Panc1 (cell line): ENCODE measurements at regions not wholly inside any gene's neighbourhood (a gene's known extent, or its start where the extent isn't known, plus 50 kb on each side); places are given as distances from the start of the nearest gene placed in this dataset.

Experiments
- CTCF ChIP-seq: fragments of 450-650 bp; IDR thresholded peaks from 2 replicates; pipeline ENCODE4 v1.5.1; 2017; ENCODE audit warnings: mild to moderate bottlenecking
- POLR2AphosphoS5 ChIP-seq: IDR thresholded peaks from 2 replicates; pipeline ENCODE4 v1.6.1; 2012; ENCODE audit warnings: mild to moderate bottlenecking, low read depth, low read length, moderate library complexity
- REST ChIP-seq, 2 experiments: IDR thresholded peaks; 2 replicates each; pipeline ENCODE4 v1.6.1; 2011 to 2012; ENCODE audit warnings: low read depth in 2 of 2, control low read depth in 1 of 2, low read length in 1 of 2, mild to moderate bottlenecking in 1 of 2, moderate library complexity in 1 of 2; ENCODE audit not compliant: insufficient read depth in 1 of 2
- SIN3A ChIP-seq: IDR thresholded peaks from 2 replicates; pipeline ENCODE4 v1.6.1; 2012; ENCODE audit warnings: low read depth, mild to moderate bottlenecking, low read length, moderate library complexity, borderline replicate concordance; ENCODE audit not compliant: insufficient read depth
- TCF7L2 ChIP-seq: IDR thresholded peaks from 2 replicates; pipeline ENCODE4 v1.6.1; 2011; ENCODE audit warnings: mild to moderate bottlenecking, low read depth, low read length, inconsistent platforms

GRCh38 chr5:106634375-106634774 lies 1036.4 kb downstream of the EFNA5 start:
- TF ChIP-seq CTCF, result no peak
- no peak for TF ChIP-seq POLR2AphosphoS5
- no peak for TF ChIP-seq SIN3A
- no peak for TF ChIP-seq REST (IDR thresholded peaks at IDR 0.05; ENCODE audit: insufficient read depth in 1 of 2, low read depth in 2 of 2, low read length in 1 of 2)
- TF ChIP-seq TCF7L2, result no peak
